ENCODE measurements at regions not wholly inside any gene's neighbourhood (a gene's known extent, or its start where the extent isn't known, plus 50 kb on each side); places are given as distances from the start of the nearest gene placed in this dataset.

- DNase-seq (ENCODE audit: low spot score): no peak
Observed at GRCh38 chr5:104998572-104998971, 1436.0 kb upstream of the NUDT12 start.

DNA sequence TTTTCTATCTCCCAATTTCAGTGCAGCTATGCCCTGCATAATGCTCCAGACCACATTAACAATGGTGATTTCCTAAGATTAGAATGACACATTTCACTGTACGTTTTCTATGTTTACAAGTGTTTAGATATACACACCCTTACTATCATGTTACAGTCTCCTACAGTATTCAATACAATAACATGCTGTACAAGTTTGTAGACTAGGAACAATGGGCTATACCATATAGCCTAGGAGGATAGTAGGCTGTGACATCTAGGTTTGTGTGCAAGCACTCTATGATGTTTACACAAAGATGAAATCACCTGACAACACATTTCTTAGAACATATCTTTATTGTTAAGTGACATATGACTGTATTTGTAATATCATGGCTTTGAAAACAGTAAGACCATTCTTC lies 1435.6 kb upstream of the NUDT12 start:
- no peak for DNase-seq (ENCODE audit: low spot score)

DNA sequence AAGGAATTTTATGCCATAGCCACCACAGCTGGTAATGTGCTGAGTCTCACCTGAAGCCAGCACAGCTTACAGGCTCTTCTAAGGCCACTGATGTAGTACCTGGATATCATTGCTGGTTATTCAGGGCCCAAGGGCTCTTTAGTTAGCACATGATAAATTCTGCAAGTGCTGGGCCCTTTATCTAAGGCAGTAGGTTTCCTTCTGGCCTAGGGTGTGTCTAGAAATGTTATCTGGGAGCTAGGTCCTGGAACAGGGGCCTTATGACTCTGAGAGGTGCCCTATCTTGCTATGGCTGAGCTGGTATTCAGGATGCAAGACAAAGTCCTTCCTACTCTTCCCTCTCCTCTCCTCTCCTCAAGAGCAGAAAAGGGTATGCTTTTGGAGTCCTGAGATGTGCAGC lies 1424.5 kb upstream of the NUDT12 start:
- no peak for DNase-seq (ENCODE audit: low spot score)

DNA sequence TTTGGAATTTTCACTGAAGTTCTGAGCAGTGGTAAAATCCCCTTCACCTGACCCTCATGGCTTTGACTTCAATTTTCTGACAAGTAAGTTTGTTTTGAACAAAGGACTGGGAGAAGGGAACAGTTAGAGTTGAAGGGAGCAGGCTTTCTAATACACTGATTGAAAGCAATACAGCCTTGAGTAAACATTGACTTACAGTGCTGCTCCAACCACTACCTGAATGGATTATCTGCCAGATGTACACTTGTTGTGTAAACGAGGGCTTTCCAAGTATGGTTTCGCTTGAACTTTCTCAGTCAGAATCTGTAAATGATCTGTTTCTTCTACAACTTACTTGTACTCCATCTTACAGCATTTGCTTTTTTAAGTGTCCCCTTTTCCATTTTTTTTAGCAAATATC lies 1414.9 kb upstream of the NUDT12 start:
- no peak for DNase-seq (ENCODE audit: low spot score)

DNA sequence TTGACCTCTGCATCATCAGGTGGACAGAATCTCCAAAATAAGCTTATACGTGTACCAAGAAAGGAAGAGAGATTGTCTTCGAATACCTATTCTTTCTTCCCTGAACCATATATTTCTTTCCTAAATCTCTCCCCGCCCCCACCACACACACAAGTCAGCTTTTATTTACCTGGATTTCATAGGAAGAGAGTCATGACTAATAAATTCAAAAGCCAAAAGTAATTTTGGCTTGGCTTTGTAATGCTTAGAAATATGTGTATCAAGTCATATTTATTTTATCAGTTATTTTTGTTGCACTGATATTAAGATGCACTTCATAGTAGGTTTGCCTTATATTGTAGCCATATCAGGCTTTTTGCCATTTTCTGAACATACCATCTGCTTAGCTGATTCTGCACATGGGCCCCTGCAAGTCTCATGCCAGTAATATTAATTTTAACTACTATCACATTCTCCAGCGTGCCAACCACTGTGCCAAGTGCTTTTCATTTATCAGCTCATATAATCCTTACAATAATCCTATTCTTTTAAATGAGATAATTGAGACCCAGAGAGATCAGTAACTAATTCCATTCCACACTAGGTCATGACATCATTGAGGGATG lies 1405.3 kb upstream of the NUDT12 start:
- no peak for DNase-seq (ENCODE audit: low spot score)

- no peak for DNase-seq (ENCODE audit: low spot score)
Observed at GRCh38 chr5:104965006-104965405, 1402.4 kb upstream of the NUDT12 start.

GRCh38 chr5:104955479-104955878 lies 1392.9 kb upstream of the NUDT12 start:
- no peak for DNase-seq (ENCODE audit: low spot score)

GRCh38 chr5:104952876-104953275 lies 1390.3 kb upstream of the NUDT12 start:
- no peak for DNase-seq (ENCODE audit: low spot score)

DNA sequence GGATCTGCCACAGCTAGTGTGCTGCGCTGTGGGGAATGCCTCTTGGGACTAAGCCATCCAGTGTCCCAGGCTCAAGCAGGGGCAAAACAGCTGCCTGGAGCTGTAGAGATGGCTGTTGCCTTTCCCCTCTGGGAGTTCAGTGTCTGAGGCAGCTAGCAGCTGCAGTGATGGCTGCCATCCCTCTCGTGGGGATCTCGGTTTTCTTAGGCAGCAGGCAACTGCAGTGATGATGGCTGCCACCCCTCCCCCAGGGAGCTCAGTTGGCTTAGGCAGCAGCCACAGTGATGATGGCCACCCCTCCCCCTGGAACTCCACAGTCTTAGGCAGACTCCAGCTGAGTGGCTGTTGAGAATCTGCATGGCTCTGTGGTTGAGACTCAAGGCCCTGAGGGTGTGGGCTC lies 1389.2 kb upstream of the NUDT12 start:
- no peak for DNase-seq (ENCODE audit: low spot score)

- no peak for DNase-seq (ENCODE audit: low spot score)
Observed at GRCh38 chr5:104947076-104947475, 1384.5 kb upstream of the NUDT12 start.

DNA sequence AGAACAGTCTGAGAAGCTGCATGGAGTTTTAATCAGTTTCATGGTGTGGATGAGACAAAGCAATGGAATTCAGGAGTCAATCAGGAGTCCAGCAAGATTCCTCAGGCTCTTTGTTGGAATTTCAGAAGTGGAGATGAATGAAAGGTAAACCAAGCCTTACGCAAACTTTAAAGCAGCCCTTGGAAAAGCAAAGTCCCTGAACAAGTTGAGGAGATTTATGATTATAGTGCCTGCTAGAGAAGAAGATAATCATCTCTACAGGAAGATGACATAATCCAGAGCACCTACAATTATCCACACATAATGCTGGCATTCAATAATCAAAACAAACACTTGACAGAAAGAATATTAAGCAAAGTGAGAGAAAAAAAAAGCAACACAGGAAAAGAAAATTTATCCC lies 1380.1 kb upstream of the NUDT12 start:
- no peak for DNase-seq (ENCODE audit: low spot score)

DNA sequence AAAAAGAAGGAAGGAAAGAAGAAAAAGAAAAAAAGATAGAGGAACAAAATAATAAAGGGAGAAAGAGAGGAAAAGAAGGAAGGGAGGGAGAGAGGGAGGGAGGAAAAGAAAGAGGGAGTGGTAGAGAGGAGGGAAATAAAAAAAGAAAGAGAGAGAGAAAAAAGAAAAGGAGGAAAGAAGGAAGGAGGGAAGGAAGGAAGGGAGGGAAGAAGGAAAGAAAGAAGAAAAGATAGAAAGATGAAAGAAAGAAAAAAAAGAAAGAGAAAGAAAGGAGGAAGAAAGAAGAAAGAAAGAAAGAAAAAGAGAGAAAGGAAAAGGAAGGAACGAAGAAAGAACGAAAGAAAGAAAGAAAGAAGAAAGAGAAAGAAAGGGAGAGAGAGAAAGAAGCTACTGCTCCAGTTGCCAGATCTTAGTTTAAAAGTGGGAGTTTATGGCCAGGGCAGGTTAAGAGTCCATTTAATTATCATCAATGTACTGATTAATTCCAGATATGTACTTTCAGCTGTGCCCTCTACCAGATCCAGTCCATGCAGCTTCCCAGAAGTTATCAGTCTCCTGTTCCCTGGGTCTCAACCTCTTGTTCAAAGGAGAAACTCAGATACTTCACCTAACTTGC lies 1378.5 kb upstream of the NUDT12 start:
- no peak for DNase-seq (ENCODE audit: low spot score)

- no peak for DNase-seq (ENCODE audit: low spot score)
Observed at GRCh38 chr5:104937598-104937997, 1375.0 kb upstream of the NUDT12 start.

- DNase-seq (ENCODE audit: low spot score): no peak
Observed at GRCh38 chr5:104932431-104932830, 1369.8 kb upstream of the NUDT12 start.

DNA sequence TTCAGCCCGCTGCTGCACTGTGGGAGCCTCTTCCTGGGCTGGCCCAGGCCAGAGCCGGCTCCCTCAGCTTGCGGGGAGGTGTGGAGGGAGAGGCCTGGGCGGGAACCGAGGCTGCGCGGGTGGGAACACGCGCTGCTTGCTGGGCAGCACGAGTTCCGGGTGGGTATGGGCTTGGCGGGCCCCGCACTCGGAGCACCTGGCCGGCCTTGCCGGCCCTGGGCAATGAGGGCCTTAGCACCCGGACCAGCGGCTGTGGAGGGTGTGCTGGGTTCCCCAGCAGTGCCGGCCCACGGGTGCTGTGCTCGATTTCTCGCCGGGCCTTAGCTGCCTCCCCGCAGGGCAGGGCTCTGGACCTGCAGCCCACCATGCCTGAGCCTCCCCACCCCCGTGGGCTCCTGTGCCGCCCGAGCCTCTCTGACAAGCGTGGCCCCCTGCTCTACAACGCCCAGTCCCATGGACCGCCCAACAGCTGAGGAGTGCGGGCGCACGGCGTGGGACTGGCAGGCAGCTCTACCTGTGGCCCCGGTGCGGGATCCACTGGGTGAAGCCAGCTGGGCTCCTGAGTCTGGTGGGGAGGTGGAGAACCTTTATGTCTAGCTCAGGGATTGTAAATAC lies 1366.4 kb upstream of the NUDT12 start:
- no peak for DNase-seq (ENCODE audit: low spot score)

DNA sequence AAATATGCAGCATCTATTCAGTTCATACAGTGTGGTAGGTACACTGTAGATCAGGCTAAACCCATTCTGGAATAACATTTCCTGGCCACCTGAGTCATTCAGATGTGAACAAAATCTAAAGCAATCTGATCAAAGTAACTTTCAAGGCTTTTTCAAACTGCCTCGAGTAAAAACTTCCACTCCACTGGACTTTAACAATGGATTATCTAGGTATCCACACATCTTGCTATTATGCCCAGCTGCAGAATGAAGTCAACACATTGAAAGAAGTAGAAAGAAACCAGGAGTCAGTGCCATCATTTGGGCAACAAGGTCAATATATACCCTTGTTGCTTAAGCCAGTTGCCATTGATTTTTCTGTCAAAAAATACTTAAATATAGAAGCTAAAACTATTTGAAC lies 1352.6 kb upstream of the NUDT12 start:
- no peak for DNase-seq (ENCODE audit: low spot score)

DNA sequence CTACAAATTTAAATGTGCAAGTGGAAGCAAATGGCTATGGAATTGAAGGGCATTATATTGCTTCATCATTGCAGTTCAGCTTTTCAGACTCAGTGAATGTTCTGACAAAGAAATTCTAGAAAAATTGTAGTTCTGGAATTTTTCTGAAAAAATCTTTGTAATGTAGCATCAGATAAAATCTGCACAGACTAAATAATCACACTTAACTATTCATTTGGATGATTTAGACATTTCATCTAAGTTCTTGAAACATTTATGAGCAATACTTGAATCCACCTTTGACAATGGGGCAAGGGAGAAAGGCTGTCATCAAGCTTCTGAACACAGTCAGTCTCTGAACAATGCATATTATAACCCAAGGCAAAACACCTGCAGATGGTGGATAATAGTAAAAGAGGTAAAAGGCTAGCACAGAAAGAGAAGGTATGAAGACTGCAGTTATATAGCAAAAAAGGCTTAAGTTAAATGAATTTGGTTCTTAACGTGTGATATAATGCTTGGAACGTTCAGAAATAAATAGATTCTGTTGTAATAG lies 1352.0 kb upstream of the NUDT12 start:
- DNase-seq (ENCODE audit: low spot score): no peak

DNA sequence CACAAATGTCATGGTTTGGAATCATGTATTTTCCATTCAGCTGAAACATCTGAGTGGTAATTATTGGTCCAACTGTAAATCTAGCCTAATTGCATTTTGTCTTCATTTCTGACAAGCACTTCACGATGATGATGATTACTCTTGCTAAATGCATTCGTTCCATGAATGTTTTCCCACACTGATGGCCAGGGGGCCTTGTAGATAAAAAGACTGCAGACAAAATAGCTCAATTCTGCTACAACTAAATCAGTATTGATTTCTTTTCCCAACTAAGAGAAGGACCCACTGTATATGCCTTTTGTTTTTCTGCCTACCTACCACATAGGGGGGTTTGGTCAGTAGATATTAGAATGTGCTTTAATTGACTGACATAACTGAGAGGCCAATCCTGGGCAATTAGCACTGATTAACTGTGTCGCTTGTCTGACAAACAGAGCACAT lies 1351.3 kb upstream of the NUDT12 start:
- no peak for DNase-seq (ENCODE audit: low spot score)

DNA sequence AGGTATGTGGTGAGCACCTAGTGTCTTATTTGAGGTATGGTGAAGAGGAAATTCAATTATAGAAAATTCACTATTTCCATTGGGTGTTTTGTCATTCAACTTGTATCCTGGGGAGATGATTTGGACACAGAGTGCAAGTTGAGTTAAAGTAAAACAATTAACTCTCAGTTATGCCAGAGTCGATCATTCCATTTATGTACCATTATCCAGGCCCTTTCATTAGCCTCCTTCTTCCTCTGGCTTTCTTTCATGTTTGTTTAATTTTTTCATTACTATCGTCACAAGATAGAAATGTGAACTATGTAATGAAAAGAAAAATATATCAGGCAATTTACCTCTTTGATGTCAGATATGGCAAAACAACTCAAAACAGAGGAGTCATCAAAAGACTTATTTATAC lies 1347.2 kb upstream of the NUDT12 start:
- DNase-seq (ENCODE audit: low spot score): peak; percentile 19

GRCh38 chr5:104904561-104904960 lies 1342.0 kb upstream of the NUDT12 start:
- no peak for DNase-seq (ENCODE audit: low spot score)

- DNase-seq (ENCODE audit: low spot score): no peak
Observed at GRCh38 chr5:104903941-104904340, 1341.4 kb upstream of the NUDT12 start.

GRCh38 chr5:104891596-104891995 lies 1329.0 kb upstream of the NUDT12 start:
- DNase-seq (ENCODE audit: low spot score): no peak

- DNase-seq (ENCODE audit: low spot score): no peak
Observed at GRCh38 chr5:104890767-104891166, 1328.2 kb upstream of the NUDT12 start.

- no peak for DNase-seq (ENCODE audit: low spot score)
Observed at GRCh38 chr5:104859437-104859836, 1296.8 kb upstream of the NUDT12 start.

Measured in COLO829 (cell line).